Calu3 (cell line): ENCODE measurements at regions not wholly inside any gene's neighbourhood (a gene's known extent, or its start where the extent isn't known, plus 50 kb on each side); places are given as distances from the start of the nearest gene placed in this dataset.

Experiments used
- BruUV-seq: library from RNA; stranded (reverse); fragments of 400-500 nt; replicated peaks from 2 replicates; lab custom pipeline; 2021; lab: Mats Ljungman, UMichigan
- CTCF ChIA-PET: fragments of 300-600 bp; sonication (Branson Sonifier 250); formaldehyde crosslinking; loops from one replicate; lab custom pipeline; 2022; ENCODE audit warnings: antibody characterized with exemption; lab: Charles Lee
- DNase-seq: peaks from one replicate; pipeline ENCODE4 v3.0.0; 2022
- H3K27ac Mint-ChIP-seq: one replicate; pipeline ENCODE4 v1.8.0; 2022; ENCODE audit warnings: mixed read lengths; ENCODE audit not compliant: unreplicated experiment
- H3K27me3 Mint-ChIP-seq: one replicate; pipeline ENCODE4 v1.8.0; 2022; ENCODE audit warnings: mixed read lengths; ENCODE audit not compliant: unreplicated experiment
- H3K36me3 Mint-ChIP-seq: one replicate; pipeline ENCODE4 v1.8.0; 2022; ENCODE audit warnings: mild to moderate bottlenecking, moderate library complexity, mixed read lengths; ENCODE audit not compliant: insufficient read depth, unreplicated experiment
- H3K4me1 Mint-ChIP-seq: one replicate; pipeline ENCODE4 v1.8.0; 2022; ENCODE audit warnings: mild to moderate bottlenecking, low read depth, mixed read lengths; ENCODE audit not compliant: unreplicated experiment
- H3K4me3 Mint-ChIP-seq: one replicate; pipeline ENCODE4 v1.8.0; 2022; ENCODE audit warnings: mild to moderate bottlenecking, low read depth, moderate library complexity, mixed read lengths; ENCODE audit not compliant: unreplicated experiment
- H3K9me3 Mint-ChIP-seq: one replicate; pipeline ENCODE4 v1.8.0; 2022; ENCODE audit warnings: low read depth, mixed read lengths; ENCODE audit not compliant: unreplicated experiment
- CTCF ChIP-seq: fragments of 200-600 bp; IDR thresholded peaks from one replicate; pipeline ENCODE4 v1.8.0; 2022; ENCODE audit warnings: antibody characterized with exemption; ENCODE audit not compliant: unreplicated experiment
- intact Hi-C: fragments of 100-400 bp; cut with micrococcal nuclease; formaldehyde crosslinking; loops from one replicate; pipeline ENCODE4 v1.10.0; 2022; ENCODE audit not compliant: unreplicated experiment

DNA sequence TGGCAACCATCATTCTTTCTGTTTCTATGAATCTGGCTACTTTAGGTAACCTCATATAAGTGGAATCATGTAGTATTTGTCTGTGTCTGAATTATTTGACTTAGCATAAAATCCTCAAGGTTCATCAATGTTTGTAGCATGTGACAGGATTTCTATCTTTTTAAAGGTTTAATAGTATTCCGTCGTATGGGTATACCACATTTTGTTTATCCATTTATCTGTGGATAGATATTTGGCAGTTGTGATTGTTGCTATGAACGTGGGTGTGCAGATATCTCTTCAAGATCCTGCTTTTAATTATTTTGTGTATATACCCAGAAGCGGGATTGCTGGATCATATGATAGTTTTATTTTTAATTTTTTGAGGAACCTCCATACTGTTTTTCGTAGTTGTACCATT is 421.7 kb downstream of the PCNX1 start:
- Mint-ChIP-seq H3K36me3 (no peaks in the 10 kb centered on the region), H3K9me3 (no peaks in the 10 kb centered on the region), H3K4me3 (no peak overlapping the region), H3K27ac (no peak overlapping the region), H3K4me1 (peaks cover 5% of the 10 kb centered on the region), H3K27me3 (no peaks in the 10 kb centered on the region)
- intact Hi-C loops, result loop anchor here (10.0 kb wide), 3 partner anchors 176 to 526 kb away; no protein-coding TSS in a partner anchor
- no peak for DNase-seq
- CTCF ChIA-PET, result no interaction called here
- no TSS peak for BruUV-seq
- TF ChIP-seq CTCF, result no peak

GRCh38 chr14:71331403-71331802 is 424.1 kb downstream of the PCNX1 start:
- TF ChIP-seq CTCF, result no peak
- Mint-ChIP-seq H3K4me3 (no peak overlapping the region), H3K36me3 (no peaks in the 10 kb centered on the region), H3K9me3 (no peaks in the 10 kb centered on the region), H3K27ac (no peak overlapping the region), H3K4me1 (peaks cover 3% of the 10 kb centered on the region), H3K27me3 (no peaks in the 10 kb centered on the region)
- CTCF ChIA-PET, result no interaction called here
- intact Hi-C loops, result no loop called here
- no TSS peak for BruUV-seq
- DNase-seq, result no peak

- Mint-ChIP-seq H3K36me3 (no peaks in the 10 kb centered on the region), H3K4me1 (peaks cover 13% of the 10 kb centered on the region), H3K9me3 (peaks cover 3% of the 10 kb centered on the region), H3K27me3 (no peaks in the 10 kb centered on the region), H3K4me3 (no peak overlapping the region), H3K27ac (no peak overlapping the region)
- no TSS peak for BruUV-seq
- CTCF ChIA-PET, result no interaction called here
- intact Hi-C loops, result no loop called here
- no peak for DNase-seq
- no peak for TF ChIP-seq CTCF
Observed at GRCh38 chr14:71332476-71332875, 425.2 kb downstream of the PCNX1 start.

DNA sequence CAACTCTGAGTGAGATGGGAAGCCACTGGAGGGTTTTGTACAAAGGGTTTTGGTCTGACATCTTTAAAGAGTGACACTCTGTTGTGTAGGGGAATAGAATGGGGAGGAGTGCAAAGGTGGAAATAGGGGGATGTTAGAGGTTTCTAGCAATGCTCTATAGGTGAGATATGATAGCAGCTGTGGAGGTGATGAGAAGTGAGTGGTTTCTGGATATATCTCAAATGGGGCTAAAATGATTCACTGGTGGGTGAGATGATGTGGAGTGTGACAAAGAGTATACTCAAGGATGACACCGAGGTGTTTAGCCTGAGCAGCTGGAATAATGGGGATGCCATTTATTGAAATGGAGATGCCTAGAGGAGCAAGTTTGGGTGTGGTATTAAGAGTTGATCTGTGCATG is 426.4 kb downstream of the PCNX1 start:
- intact Hi-C loops, result no loop called here
- Mint-ChIP-seq H3K27me3 (no peaks in the 10 kb centered on the region), H3K36me3 (no peaks in the 10 kb centered on the region), H3K9me3 (peaks cover 6% of the 10 kb centered on the region), H3K27ac (no peak overlapping the region), H3K4me3 (no peak overlapping the region), H3K4me1 (peaks cover 13% of the 10 kb centered on the region)
- TF ChIP-seq CTCF, result no peak
- CTCF ChIA-PET, result no interaction called here
- DNase-seq, result no peak
- no TSS peak for BruUV-seq
